Prostate gland (tissue), 2 donors: ENCODE measurements at regions not wholly inside any gene's neighbourhood (a gene's known extent, or its start where the extent isn't known, plus 50 kb on each side); places are given as distances from the start of the nearest gene placed in this dataset.

Experiments used
- POLR2A ChIP-seq: fragments of 450-650 bp; IDR thresholded peaks from one replicate; pipeline ENCODE4 v1.6.1; 2016; ENCODE audit warnings: antibody characterized with exemption, mild to moderate bottlenecking
- TF ChIP-seq, protein P1 (sequence below), 4 experiments: fragments of 200-600 bp in 2 of 4; fragments of 450-650 bp in 2 of 4; sonication (generic) in 2 of 4; IDR thresholded peaks; 1 replicate in 3 of 4; 2 replicates in 1 of 4; pipeline ENCODE4 v1.5.1; 2016 to 2019; ENCODE audit warnings: antibody characterized with exemption in 4 of 4, mild to moderate bottlenecking in 2 of 4, moderate library complexity in 2 of 4

- TF ChIP-seq, protein P1, sequence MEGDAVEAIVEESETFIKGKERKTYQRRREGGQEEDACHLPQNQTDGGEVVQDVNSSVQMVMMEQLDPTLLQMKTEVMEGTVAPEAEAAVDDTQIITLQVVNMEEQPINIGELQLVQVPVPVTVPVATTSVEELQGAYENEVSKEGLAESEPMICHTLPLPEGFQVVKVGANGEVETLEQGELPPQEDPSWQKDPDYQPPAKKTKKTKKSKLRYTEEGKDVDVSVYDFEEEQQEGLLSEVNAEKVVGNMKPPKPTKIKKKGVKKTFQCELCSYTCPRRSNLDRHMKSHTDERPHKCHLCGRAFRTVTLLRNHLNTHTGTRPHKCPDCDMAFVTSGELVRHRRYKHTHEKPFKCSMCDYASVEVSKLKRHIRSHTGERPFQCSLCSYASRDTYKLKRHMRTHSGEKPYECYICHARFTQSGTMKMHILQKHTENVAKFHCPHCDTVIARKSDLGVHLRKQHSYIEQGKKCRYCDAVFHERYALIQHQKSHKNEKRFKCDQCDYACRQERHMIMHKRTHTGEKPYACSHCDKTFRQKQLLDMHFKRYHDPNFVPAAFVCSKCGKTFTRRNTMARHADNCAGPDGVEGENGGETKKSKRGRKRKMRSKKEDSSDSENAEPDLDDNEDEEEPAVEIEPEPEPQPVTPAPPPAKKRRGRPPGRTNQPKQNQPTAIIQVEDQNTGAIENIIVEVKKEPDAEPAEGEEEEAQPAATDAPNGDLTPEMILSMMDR (IDR thresholded peaks at IDR 0.05) = no peak
- TF ChIP-seq POLR2A = no peak
Observed at GRCh38 chr5:89721931-89722330, 687.6 kb downstream of the CETN3 start.
